HepG2 (cell line): ENCODE measurements at regions not wholly inside any gene's neighbourhood (a gene's known extent, or its start where the extent isn't known, plus 50 kb on each side); places are given as distances from the start of the nearest gene placed in this dataset.

ENCODE experiments used
- ATAC-seq: fragments of 200-7000 bp; cut with Tn5 transposase; 3 replicates; pipeline ENCODE4 v1.9.1; 2020; ENCODE audit warnings: mild to moderate bottlenecking, moderate library complexity
- BruUV-seq: library from RNA; stranded (reverse); fragments of 400-500 nt; replicated peaks from 2 replicates; lab custom pipeline; 2021; lab: Mats Ljungman, UMichigan
- CTCF ChIA-PET: fragments of 300-600 bp; formaldehyde crosslinking; extraction: SDS; loops from one replicate; lab custom pipeline; 2021; ENCODE audit warnings: low total read pairs, inconsistent platforms, low intra/inter-chr PET ratio; lab: Yijun Ruan, JAX
- POLR2A ChIA-PET: fragments of 350-600 bp; sonication (Branson Sonifier 250); formaldehyde crosslinking; loops from one replicate; lab custom pipeline; 2020; ENCODE audit warnings: antibody characterized with exemption, inconsistent platforms; lab: Yijun Ruan, JAX
- DNase-seq: peaks from one replicate; pipeline ENCODE4 v3.0.0-alpha.2; 2015; ENCODE audit warnings: low spot score
- FAIRE-seq: peaks from 3 replicates; lab custom pipeline; 2011; peaks lifted over from hg19 to GRCh38; lab: Jason Lieb, UNC
- H2AFZ ChIP-seq: one replicate; pipeline ENCODE4 v1.6.1; 2011; ENCODE audit warnings: low read length, inconsistent platforms
- H3K27ac ChIP-seq: fragments of 300-600 bp; 3 replicates; pipeline ENCODE4 v1.8.0; 2011; ENCODE audit warnings: mixed run types, mild to moderate bottlenecking, mixed read lengths, low read length, inconsistent platforms; ENCODE audit not compliant: insufficient read depth; ENCODE audit errors: extremely low read length
- H3K27me3 ChIP-seq, 2 experiments: fragments of 200-600 bp in 1 of 2; 2 replicates in 1 of 2; 3 replicates in 1 of 2; pipeline versions ENCODE4 v1.6.0 to v1.8.0; 2011; ENCODE audit warnings: low read length in 2 of 2, mild to moderate bottlenecking in 2 of 2, moderate library complexity in 2 of 2, inconsistent platforms in 1 of 2; ENCODE audit not compliant: insufficient read depth in 2 of 2, control insufficient read depth in 1 of 2
- H3K36me3 ChIP-seq, 2 experiments: fragments of 200-600 bp in 1 of 2; replicated peaks in 1 of 2; 2 replicates in 1 of 2; 3 replicates in 1 of 2; pipeline versions ENCODE4 v1.5.1 to v1.8.0; 2011; ENCODE audit warnings: low read length in 2 of 2, inconsistent platforms in 1 of 2; ENCODE audit not compliant: insufficient read depth in 2 of 2, control insufficient read depth in 1 of 2
- H3K4me1 ChIP-seq: 2 replicates; pipeline ENCODE4 v1.5.1; 2012; ENCODE audit warnings: low read length, inconsistent platforms; ENCODE audit not compliant: insufficient read depth
- H3K4me2 ChIP-seq: 2 replicates; pipeline ENCODE4 v1.6.0; 2011; ENCODE audit warnings: low read depth, low read length, inconsistent platforms
- H3K4me3 ChIP-seq, 3 experiments: fragments of 200-600 bp in 1 of 3; sonication (generic), shearing (Covaris generic) in 1 of 3; replicated peaks in 1 of 3; 2 replicates each; pipeline ENCODE4 v1.5.1; 2011 to 2016; ENCODE audit warnings: low read length in 3 of 3, inconsistent platforms in 2 of 3, low read depth in 2 of 3, mild to moderate bottlenecking in 2 of 3, control low read depth in 1 of 3, mixed read lengths in 1 of 3; ENCODE audit not compliant: insufficient read depth in 1 of 3
- H3K79me2 ChIP-seq: one replicate; pipeline ENCODE4 v1.6.1; 2011; ENCODE audit warnings: low read length, inconsistent platforms; ENCODE audit not compliant: insufficient read depth
- H3K9ac ChIP-seq: 2 replicates; pipeline ENCODE4 v1.6.0; 2011; ENCODE audit warnings: mild to moderate bottlenecking, low read depth, low read length, inconsistent platforms; ENCODE audit not compliant: insufficient read depth
- H3K9me3 ChIP-seq: 2 replicates; pipeline ENCODE4 v1.5.1; 2012; ENCODE audit warnings: mild to moderate bottlenecking, low read length
- H4K20me1 ChIP-seq: 2 replicates; pipeline ENCODE4 v1.6.0; 2011; ENCODE audit warnings: inconsistent platforms, mild to moderate bottlenecking, low read length, moderate library complexity; ENCODE audit not compliant: insufficient read depth
- FOSL2 ChIP-seq: sonication (generic); formaldehyde crosslinking; IDR thresholded peaks from 2 replicates; pipeline ENCODE4 v1.4.0; 2020; ENCODE audit warnings: missing genetic modification reagents
- KLF16 ChIP-seq, 2 experiments: sonication (generic) in 1 of 2; formaldehyde crosslinking in 1 of 2; IDR thresholded peaks; 2 replicates each; pipeline versions ENCODE4 v1.6.1 to v1.8.0; 2016 to 2023; ENCODE audit warnings: missing genetic modification reagents in 2 of 2, missing compliant biosample characterization in 1 of 2
- MZF1 ChIP-seq: sonication (generic); formaldehyde crosslinking; IDR thresholded peaks from 2 replicates; pipeline ENCODE4 v1.8.1; 2023; ENCODE audit warnings: mild to moderate bottlenecking, missing genetic modification reagents, borderline replicate concordance
- SSRP1 ChIP-seq: IDR thresholded peaks from 2 replicates; pipeline ENCODE4 v1.6.1; 2016; ENCODE audit warnings: control low read depth
- STAT6 ChIP-seq: sonication (generic); formaldehyde crosslinking; IDR thresholded peaks from 2 replicates; pipeline ENCODE4 v1.4.0; 2020; ENCODE audit warnings: missing genetic modification reagents, mild to moderate bottlenecking, borderline replicate concordance
- ZBTB44 ChIP-seq: sonication (generic); formaldehyde crosslinking; IDR thresholded peaks from 2 replicates; pipeline ENCODE4 v1.4.0; 2020; ENCODE audit warnings: missing genetic modification reagents
- ZHX1 ChIP-seq: sonication (generic); formaldehyde crosslinking; IDR thresholded peaks from 2 replicates; pipeline ENCODE4 v1.8.1; 2022; ENCODE audit warnings: low read depth, mild to moderate bottlenecking, missing genetic modification reagents
- ZNF10 ChIP-seq: sonication (generic); formaldehyde crosslinking; IDR thresholded peaks from 2 replicates; pipeline ENCODE4 v1.4.0; 2020; ENCODE audit warnings: mild to moderate bottlenecking, low read depth, missing genetic modification reagents, borderline replicate concordance
- ZNF556 ChIP-seq: sonication (generic); formaldehyde crosslinking; IDR thresholded peaks from 2 replicates; pipeline ENCODE4 v1.4.0; 2020; ENCODE audit warnings: mild to moderate bottlenecking, missing genetic modification reagents, borderline replicate concordance
- ZSCAN12 ChIP-seq: sonication (generic); formaldehyde crosslinking; IDR thresholded peaks from 2 replicates; pipeline ENCODE4 v1.9.0; 2021; ENCODE audit warnings: mild to moderate bottlenecking, missing genetic modification reagents
- WGBS: methylation state at CpG from one replicate; pipeline ENCODE4 v1.1.6; 2017; ENCODE audit warnings: low lambda C conversion rate; 5-methylcytosine and 5-hydroxymethylcytosine counted together
- in situ Hi-C: cut with HindIII; loops from 2 replicates; pipeline ENCODE4 v1.10.0; 2017; ENCODE audit warnings: low pct_unique_long_range_greater_than_20kb; ENCODE audit not compliant: extremely low pct_ligation_motif_present
- intact Hi-C: fragments of 100-400 bp; cut with micrococcal nuclease; formaldehyde crosslinking; loops from one replicate; pipeline ENCODE4 v1.10.0; 2022; ENCODE audit not compliant: unreplicated experiment

- intact Hi-C loops, result no loop called here
- TF ChIP-seq ZNF556 (CRISPR knock-in tag) (no peak), ZBTB44 (CRISPR knock-in tag) (no peak), ZNF10 (no peak)
- BruUV-seq, result no TSS peak
- CTCF ChIA-PET, result no interaction called here
- H3K9ac ChIP-seq, result no peak overlapping the region
- no peaks in the 10 kb centered on the region for H3K4me1 ChIP-seq
- POLR2A ChIA-PET, result no interaction called here
- DNase-seq (no peak), ATAC-seq (no peak), FAIRE-seq (no peak)
- H3K4me2 ChIP-seq, result no peak overlapping the region
- no peaks in the 10 kb centered on the region for H4K20me1 ChIP-seq
- no peaks in the 10 kb centered on the region for H3K9me3 ChIP-seq
- H3K27ac ChIP-seq, result no peak overlapping the region
- H2AFZ ChIP-seq, result no peak overlapping the region
- no peaks in the 10 kb centered on the region for H3K79me2 ChIP-seq
- WGBS, result 20% methylated on average over 2 of the region's 2 CpGs
- H3K27me3 ChIP-seq, result no peaks in the 10 kb centered on the region
- no peaks in the 10 kb centered on the region for H3K36me3 ChIP-seq
- no peak overlapping the region for H3K4me3 ChIP-seq
- in situ Hi-C loops, result no loop called here
Observed at GRCh38 chr5:5985332-5985731, 393.0 kb downstream of the MED10 start.

- in situ Hi-C loops, result no loop called here
- H3K27ac ChIP-seq, result no peak overlapping the region
- H3K4me1 ChIP-seq, result no peaks in the 10 kb centered on the region
- H3K9me3 ChIP-seq, result no peaks in the 10 kb centered on the region
- no peak for ATAC-seq
- no peak overlapping the region for H2AFZ ChIP-seq
- no peaks in the 10 kb centered on the region for H4K20me1 ChIP-seq
- no peak overlapping the region for H3K9ac ChIP-seq
- H3K27me3 ChIP-seq, result no peaks in the 10 kb centered on the region
- intact Hi-C loops, result no loop called here
- H3K4me3 ChIP-seq, result no peak overlapping the region
- FAIRE-seq, result no peak
- ChIA-PET CTCF (no interaction called here), POLR2A (no interaction called here)
- H3K36me3 ChIP-seq, result no peaks in the 10 kb centered on the region
- WGBS, result 23% methylated on average over 9 of the region's 11 CpGs
- no peak overlapping the region for H3K4me2 ChIP-seq
- no peak for DNase-seq
- no TSS peak for BruUV-seq
- H3K79me2 ChIP-seq, result no peaks in the 10 kb centered on the region
- TF ChIP-seq KLF16 (CRISPR knock-in tag; IDR thresholded peaks at IDR 0.05) (no peak), SSRP1 (no peak), ZHX1 (no peak), ZSCAN12 (CRISPR knock-in tag) (no peak), STAT6 (no peak), FOSL2 (CRISPR knock-in tag) (no peak), MZF1 (no peak)
Observed at GRCh38 chr5:5983261-5983980, 394.9 kb downstream of the MED10 start.
